ENCODE measurements at regions not wholly inside any gene's neighbourhood (a gene's known extent, or its start where the extent isn't known, plus 50 kb on each side); places are given as distances from the start of the nearest gene placed in this dataset.

DNA sequence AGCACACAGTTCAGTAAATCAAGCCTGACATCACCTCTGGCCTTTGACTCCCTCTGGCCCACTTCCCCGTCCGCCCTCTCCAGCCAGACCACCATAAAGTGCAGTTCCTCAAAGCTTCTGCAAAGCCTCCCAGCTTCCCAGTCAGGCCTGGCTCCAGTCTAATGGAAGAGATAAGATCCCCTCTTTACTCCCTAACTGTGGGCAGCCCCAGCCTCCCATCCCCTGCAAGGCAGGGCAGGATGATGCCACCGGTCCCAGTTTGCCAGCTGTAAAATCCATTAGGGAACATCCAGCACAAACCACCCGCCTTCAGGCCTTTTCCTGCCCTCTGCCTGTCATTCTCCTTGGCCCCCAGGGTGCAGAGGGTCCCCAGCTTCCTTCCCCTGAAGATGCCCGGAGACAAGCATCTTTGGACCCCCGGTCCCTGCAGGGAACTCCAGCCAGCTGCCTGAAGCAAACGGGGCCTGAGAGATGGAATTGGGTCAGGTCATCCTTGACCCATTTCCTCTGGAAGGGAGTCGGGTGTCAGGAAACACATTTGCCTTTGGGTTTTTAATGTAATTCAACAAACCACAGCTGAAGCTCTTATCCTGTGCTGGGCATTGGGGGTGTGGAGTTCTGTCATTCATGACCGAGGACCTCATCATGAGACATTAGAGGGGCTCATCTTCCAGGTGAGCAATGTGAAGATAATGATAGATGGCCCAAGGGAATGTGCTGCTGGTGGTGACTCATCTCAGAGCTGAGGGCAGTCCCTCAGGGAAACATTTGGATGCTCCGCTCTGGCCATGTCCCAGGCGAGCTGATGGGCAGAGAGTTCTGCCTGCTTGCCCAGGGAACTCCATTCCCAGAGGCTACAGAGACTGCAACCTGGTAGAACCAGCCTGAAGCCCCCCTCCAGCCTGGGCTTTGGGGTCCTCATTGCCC is 93.8 kb upstream of the CLMN start:
- TF ChIP-seq, protein P1, sequence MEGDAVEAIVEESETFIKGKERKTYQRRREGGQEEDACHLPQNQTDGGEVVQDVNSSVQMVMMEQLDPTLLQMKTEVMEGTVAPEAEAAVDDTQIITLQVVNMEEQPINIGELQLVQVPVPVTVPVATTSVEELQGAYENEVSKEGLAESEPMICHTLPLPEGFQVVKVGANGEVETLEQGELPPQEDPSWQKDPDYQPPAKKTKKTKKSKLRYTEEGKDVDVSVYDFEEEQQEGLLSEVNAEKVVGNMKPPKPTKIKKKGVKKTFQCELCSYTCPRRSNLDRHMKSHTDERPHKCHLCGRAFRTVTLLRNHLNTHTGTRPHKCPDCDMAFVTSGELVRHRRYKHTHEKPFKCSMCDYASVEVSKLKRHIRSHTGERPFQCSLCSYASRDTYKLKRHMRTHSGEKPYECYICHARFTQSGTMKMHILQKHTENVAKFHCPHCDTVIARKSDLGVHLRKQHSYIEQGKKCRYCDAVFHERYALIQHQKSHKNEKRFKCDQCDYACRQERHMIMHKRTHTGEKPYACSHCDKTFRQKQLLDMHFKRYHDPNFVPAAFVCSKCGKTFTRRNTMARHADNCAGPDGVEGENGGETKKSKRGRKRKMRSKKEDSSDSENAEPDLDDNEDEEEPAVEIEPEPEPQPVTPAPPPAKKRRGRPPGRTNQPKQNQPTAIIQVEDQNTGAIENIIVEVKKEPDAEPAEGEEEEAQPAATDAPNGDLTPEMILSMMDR (IDR thresholded peaks at IDR 0.05 in 2 of 3, conservative IDR thresholded peaks at IDR 0.05 in 1 of 3; ENCODE audit: borderline replicate concordance in 1 of 3, insufficient read depth in 1 of 3, low read depth in 2 of 3, low read length in 2 of 3) = no peak
- TF ChIP-seq POLR2A (IDR thresholded peaks at IDR 0.05; ENCODE audit: borderline replicate concordance, extremely low read depth, insufficient read depth, insufficient read length) (no peak), CEBPB (IDR thresholded peaks at IDR 0.05; ENCODE audit: low read depth) (no peak), YY1 (IDR thresholded peaks at IDR 0.05; ENCODE audit: extremely low read depth, insufficient replicate concordance, low read depth, low read length) (no peak), SRF (IDR thresholded peaks at IDR 0.05; ENCODE audit: low read depth) (no peak), EZH2phosphoT487 (IDR thresholded peaks at IDR 0.05; ENCODE audit: borderline replicate concordance) (no peak), RAD21 (IDR thresholded peaks at IDR 0.05; ENCODE audit: low read depth) (no peak)
- TF ChIP-seq, protein P2, sequence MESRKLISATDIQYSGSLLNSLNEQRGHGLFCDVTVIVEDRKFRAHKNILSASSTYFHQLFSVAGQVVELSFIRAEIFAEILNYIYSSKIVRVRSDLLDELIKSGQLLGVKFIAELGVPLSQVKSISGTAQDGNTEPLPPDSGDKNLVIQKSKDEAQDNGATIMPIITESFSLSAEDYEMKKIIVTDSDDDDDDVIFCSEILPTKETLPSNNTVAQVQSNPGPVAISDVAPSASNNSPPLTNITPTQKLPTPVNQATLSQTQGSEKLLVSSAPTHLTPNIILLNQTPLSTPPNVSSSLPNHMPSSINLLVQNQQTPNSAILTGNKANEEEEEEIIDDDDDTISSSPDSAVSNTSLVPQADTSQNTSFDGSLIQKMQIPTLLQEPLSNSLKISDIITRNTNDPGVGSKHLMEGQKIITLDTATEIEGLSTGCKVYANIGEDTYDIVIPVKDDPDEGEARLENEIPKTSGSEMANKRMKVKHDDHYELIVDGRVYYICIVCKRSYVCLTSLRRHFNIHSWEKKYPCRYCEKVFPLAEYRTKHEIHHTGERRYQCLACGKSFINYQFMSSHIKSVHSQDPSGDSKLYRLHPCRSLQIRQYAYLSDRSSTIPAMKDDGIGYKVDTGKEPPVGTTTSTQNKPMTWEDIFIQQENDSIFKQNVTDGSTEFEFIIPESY (IDR thresholded peaks at IDR 0.05; ENCODE audit: extremely low read depth, insufficient replicate concordance, low read length) = no peak

All from HCT116 (cell line).